SK-N-SH (cell line): ENCODE measurements at regions not wholly inside any gene's neighbourhood (a gene's known extent, or its start where the extent isn't known, plus 50 kb on each side); places are given as distances from the start of the nearest gene placed in this dataset.

Experiments used
- CTCF ChIA-PET: fragments of 300-600, 350-600 bp; formaldehyde crosslinking; extraction: SDS; loops from one replicate; lab custom pipeline; 2021; lab: Yijun Ruan, JAX
- POLR2A ChIA-PET: fragments of 350-600 bp; sonication (Branson Sonifier 250); formaldehyde crosslinking; extraction: SDS; loops from one replicate; lab custom pipeline; 2020; ENCODE audit warnings: antibody characterized with exemption, inconsistent platforms; lab: Yijun Ruan, JAX
- DNase-seq: peaks from one replicate; pipeline ENCODE4 v3.0.0; 2012
- H2AFZ ChIP-seq: fragments of 200-600 bp; sonication (generic); 2 replicates; pipeline ENCODE4 v1.8.1; 2016; ENCODE audit warnings: antibody characterized with exemption, mild to moderate bottlenecking, low read depth
- H3F3A ChIP-seq: fragments of 200-600 bp; sonication (generic); replicated peaks from 2 replicates; pipeline ENCODE3; 2016; ENCODE audit warnings: antibody characterized with exemption, mild to moderate bottlenecking; ENCODE audit not compliant: insufficient read depth
- H3K27ac ChIP-seq, 2 experiments: fragments of 200-500 bp in 1 of 2; fragments of 200-600 bp in 1 of 2; sonication (Bioruptor generic) in 1 of 2; sonication (generic), shearing (Covaris generic) in 1 of 2; 2 replicates each; pipeline versions ENCODE4 v1.5.1 to v1.6.1; 2014 to 2016; ENCODE audit warnings: low read depth in 2 of 2, inconsistent platforms in 1 of 2, low read length in 1 of 2, mild to moderate bottlenecking in 1 of 2, mixed read lengths in 1 of 2
- H3K27me3 ChIP-seq: fragments of 200-600 bp; sonication (generic), shearing (Covaris generic); 2 replicates; pipeline ENCODE4 v1.6.1; 2016; ENCODE audit warnings: mixed run types; ENCODE audit not compliant: insufficient read depth
- H3K36me3 ChIP-seq, 2 experiments: fragments of 200-500 bp in 1 of 2; fragments of 200-600 bp in 1 of 2; sonication (Bioruptor generic) in 1 of 2; sonication (generic) in 1 of 2; replicated peaks in 1 of 2; 2 replicates each; pipeline versions ENCODE3 to v1.5.1; 2014 to 2016; ENCODE audit warnings: low read length in 1 of 2, mild to moderate bottlenecking in 1 of 2; ENCODE audit not compliant: insufficient read depth in 2 of 2, control insufficient read depth in 1 of 2
- H3K4me1 ChIP-seq, 2 experiments: fragments of 200-500 bp in 1 of 2; fragments of 200-600 bp in 1 of 2; sonication (Bioruptor generic) in 1 of 2; sonication (generic), shearing (Covaris generic) in 1 of 2; 2 replicates each; pipeline versions ENCODE4 v1.5.1 to v1.6.1; 2014 to 2016; ENCODE audit warnings: low read depth in 1 of 2, low read length in 1 of 2, mixed run types in 1 of 2; ENCODE audit not compliant: insufficient read depth in 2 of 2, control insufficient read depth in 1 of 2
- H3K4me2 ChIP-seq: fragments of 200-600 bp; sonication (generic), shearing (Covaris generic); 2 replicates; pipeline ENCODE4 v1.6.1; 2017; ENCODE audit warnings: mixed run types
- H3K4me3 ChIP-seq, 2 experiments: fragments of 200-500 bp in 1 of 2; fragments of 200-600 bp in 1 of 2; sonication (Bioruptor generic) in 1 of 2; sonication (generic), shearing (Covaris generic) in 1 of 2; 2 replicates each; pipeline versions ENCODE4 v1.5.1 to v1.8.1; 2014 to 2016; ENCODE audit warnings: low read depth in 2 of 2, inconsistent platforms in 1 of 2, low read length in 1 of 2, mild to moderate bottlenecking in 1 of 2, mixed read lengths in 1 of 2, moderate library complexity in 1 of 2
- H3K79me2 ChIP-seq: fragments of 200-600 bp; sonication (generic); 2 replicates; pipeline ENCODE4 v1.8.1; 2017; ENCODE audit warnings: mild to moderate bottlenecking; ENCODE audit not compliant: insufficient read depth
- H3K9ac ChIP-seq: fragments of 200-600 bp; sonication (generic); 2 replicates; pipeline ENCODE4 v1.6.1; 2017; ENCODE audit warnings: mixed run types
- H3K9me2 ChIP-seq: fragments of 200-600 bp; sonication (generic); 2 replicates; pipeline ENCODE4 v1.6.1; 2017; ENCODE audit warnings: mixed run types
- H3K9me3 ChIP-seq: fragments of 200-600 bp; sonication (generic); 2 replicates; pipeline ENCODE4 v1.6.1; 2017; ENCODE audit warnings: mixed run types, mild to moderate bottlenecking, moderate library complexity
- H4K20me1 ChIP-seq: fragments of 200-600 bp; sonication (generic); 2 replicates; pipeline ENCODE4 v1.6.1; 2017; ENCODE audit warnings: mild to moderate bottlenecking, mixed run types; ENCODE audit not compliant: insufficient read depth
- CHD2 ChIP-seq: fragments of 150-350 bp; IDR thresholded peaks from 2 replicates; pipeline ENCODE4 v1.6.1; 2018; ENCODE audit warnings: low read length; ENCODE audit not compliant: partially characterized antibody
- ELF1 ChIP-seq: IDR thresholded peaks from 2 replicates; pipeline ENCODE4 v1.4.0; 2012
- EP300 ChIP-seq, 2 experiments: IDR thresholded peaks; 2 replicates each; pipeline versions ENCODE4 v1.4.0 to v1.6.1; 2012; ENCODE audit warnings: borderline replicate concordance in 1 of 2, low read depth in 1 of 2, low read length in 1 of 2
- FOSL2 ChIP-seq: IDR thresholded peaks from 2 replicates; pipeline ENCODE4 v1.4.0; 2012; ENCODE audit warnings: low read depth, mild to moderate bottlenecking, moderate library complexity, borderline replicate concordance
- FOXJ3 ChIP-seq: sonication (generic); formaldehyde crosslinking; IDR thresholded peaks from 2 replicates; pipeline ENCODE4 v1.5.1; 2020; ENCODE audit warnings: mild to moderate bottlenecking, missing genetic modification reagents
- FOXM1 ChIP-seq: IDR thresholded peaks from 2 replicates; pipeline ENCODE4 v1.4.0; 2012; ENCODE audit warnings: low read depth, mild to moderate bottlenecking
- GABPA ChIP-seq: IDR thresholded peaks from 2 replicates; pipeline ENCODE4 v1.4.0; 2012; ENCODE audit warnings: low read depth, mild to moderate bottlenecking
- GATA2 ChIP-seq: sonication (generic); formaldehyde crosslinking; IDR thresholded peaks from 2 replicates; pipeline ENCODE4 v1.5.0; 2020; ENCODE audit warnings: mild to moderate bottlenecking, missing genetic modification reagents
- IRF3 ChIP-seq: fragments of 150-350 bp; IDR thresholded peaks from 2 replicates; pipeline ENCODE4 v1.6.1; 2016; ENCODE audit warnings: mild to moderate bottlenecking, low read depth, low read length
- MEF2A ChIP-seq: IDR thresholded peaks from 2 replicates; pipeline ENCODE4 v1.4.0; 2012; ENCODE audit warnings: low read depth, borderline replicate concordance
- MXI1 ChIP-seq: IDR thresholded peaks from 2 replicates; pipeline ENCODE4 v1.6.1; 2012; ENCODE audit warnings: mild to moderate bottlenecking, low read depth, low read length, improper control_type of control experiment
- NRF1 ChIP-seq: IDR thresholded peaks from 2 replicates; pipeline ENCODE4 v1.6.1; 2012; ENCODE audit warnings: low read depth, mild to moderate bottlenecking, low read length
- PBX3 ChIP-seq: IDR thresholded peaks from 2 replicates; pipeline ENCODE4; 2012
- POLR2AphosphoS5 ChIP-seq: IDR thresholded peaks from 2 replicates; pipeline ENCODE4 v1.6.1; 2012; ENCODE audit warnings: low read depth, low read length
- RAD21 ChIP-seq: IDR thresholded peaks from 2 replicates; pipeline ENCODE4 v1.6.1; 2012; ENCODE audit warnings: mild to moderate bottlenecking, low read length
- RFX5 ChIP-seq: IDR thresholded peaks from 2 replicates; pipeline ENCODE4 v1.6.1; 2012; ENCODE audit warnings: mild to moderate bottlenecking, improper control_type of control experiment, low read length
- RXRA ChIP-seq: IDR thresholded peaks from 2 replicates; pipeline ENCODE4 v1.4.0; 2012; ENCODE audit warnings: low read depth, mild to moderate bottlenecking, borderline replicate concordance
- SMC3 ChIP-seq: IDR thresholded peaks from 2 replicates; pipeline ENCODE4 v1.6.1; 2012; ENCODE audit warnings: low read depth, low read length, improper control_type of control experiment
- USF1 ChIP-seq: IDR thresholded peaks from 2 replicates; pipeline ENCODE4 v1.4.0; 2012; ENCODE audit warnings: low read depth, borderline replicate concordance
- WGBS: methylation state at CpG from one replicate; pipeline ENCODE4 v1.1.6; 2017; ENCODE audit warnings: low lambda C conversion rate; 5-methylcytosine and 5-hydroxymethylcytosine counted together
- TF ChIP-seq, protein P1 (sequence below): IDR thresholded peaks from 2 replicates; pipeline ENCODE4 v1.4.0; 2012; ENCODE audit warnings: low read depth, borderline replicate concordance
- TF ChIP-seq, protein P2 (sequence below): IDR thresholded peaks from 2 replicates; pipeline ENCODE4 v1.6.1; 2012; ENCODE audit warnings: mild to moderate bottlenecking, low read depth, low read length, moderate library complexity

GRCh38 chr7:80302078-80302477, 167.4 kb downstream of the GNAI1 start:
- Histone ChIP-seq H2AFZ (no peak overlapping the region), H3F3A (no peaks in the 10 kb centered on the region), H3K9me2 (no peaks in the 10 kb centered on the region), H3K4me1 (no peaks in the 10 kb centered on the region; a peak in 1 of 4 replicates), H3K9me3 (no peaks in the 10 kb centered on the region), H4K20me1 (no peaks in the 10 kb centered on the region), H3K4me2 (no peak overlapping the region), H3K9ac (no peak overlapping the region), H3K4me3 (no peak overlapping the region), H3K27me3 (no peaks in the 10 kb centered on the region), H3K27ac (no peak overlapping the region), H3K79me2 (no peaks in the 10 kb centered on the region), H3K36me3 (no peaks in the 10 kb centered on the region)
- DNase-seq = no peak
- 94% methylated on average over 5 of the region's 5 CpGs for WGBS
- no peak for TF ChIP-seq FOXJ3
- TF ChIP-seq ELF1 = no peak
- no peak for TF ChIP-seq USF1
- no peak for TF ChIP-seq CHD2
- no peak for TF ChIP-seq GABPA
- TF ChIP-seq SMC3 = no peak
- TF ChIP-seq, protein P1, sequence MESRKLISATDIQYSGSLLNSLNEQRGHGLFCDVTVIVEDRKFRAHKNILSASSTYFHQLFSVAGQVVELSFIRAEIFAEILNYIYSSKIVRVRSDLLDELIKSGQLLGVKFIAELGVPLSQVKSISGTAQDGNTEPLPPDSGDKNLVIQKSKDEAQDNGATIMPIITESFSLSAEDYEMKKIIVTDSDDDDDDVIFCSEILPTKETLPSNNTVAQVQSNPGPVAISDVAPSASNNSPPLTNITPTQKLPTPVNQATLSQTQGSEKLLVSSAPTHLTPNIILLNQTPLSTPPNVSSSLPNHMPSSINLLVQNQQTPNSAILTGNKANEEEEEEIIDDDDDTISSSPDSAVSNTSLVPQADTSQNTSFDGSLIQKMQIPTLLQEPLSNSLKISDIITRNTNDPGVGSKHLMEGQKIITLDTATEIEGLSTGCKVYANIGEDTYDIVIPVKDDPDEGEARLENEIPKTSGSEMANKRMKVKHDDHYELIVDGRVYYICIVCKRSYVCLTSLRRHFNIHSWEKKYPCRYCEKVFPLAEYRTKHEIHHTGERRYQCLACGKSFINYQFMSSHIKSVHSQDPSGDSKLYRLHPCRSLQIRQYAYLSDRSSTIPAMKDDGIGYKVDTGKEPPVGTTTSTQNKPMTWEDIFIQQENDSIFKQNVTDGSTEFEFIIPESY = no peak
- TF ChIP-seq RFX5 = no peak
- ChIA-PET POLR2A (no interaction called here), CTCF (no interaction called here)

GRCh38 chr7:80298201-80298600, 163.6 kb downstream of the GNAI1 start:
- no peak for DNase-seq
- POLR2A ChIA-PET = no interaction called here
- no peaks in the 10 kb centered on the region for H3K27me3 ChIP-seq
- TF ChIP-seq PBX3 = no peak
- no peak for TF ChIP-seq MXI1
- TF ChIP-seq GATA2 = no peak
- TF ChIP-seq MEF2A = no peak
- TF ChIP-seq FOSL2 = no peak
- no peak for TF ChIP-seq SMC3
- no peak for TF ChIP-seq RXRA
- TF ChIP-seq NRF1 = no peak
- no peak for TF ChIP-seq IRF3
- no peak for TF ChIP-seq EP300 (IDR thresholded peaks at IDR 0.05; ENCODE audit: borderline replicate concordance in 1 of 2, low read depth in 1 of 2, low read length in 1 of 2)
- TF ChIP-seq, protein P2, sequence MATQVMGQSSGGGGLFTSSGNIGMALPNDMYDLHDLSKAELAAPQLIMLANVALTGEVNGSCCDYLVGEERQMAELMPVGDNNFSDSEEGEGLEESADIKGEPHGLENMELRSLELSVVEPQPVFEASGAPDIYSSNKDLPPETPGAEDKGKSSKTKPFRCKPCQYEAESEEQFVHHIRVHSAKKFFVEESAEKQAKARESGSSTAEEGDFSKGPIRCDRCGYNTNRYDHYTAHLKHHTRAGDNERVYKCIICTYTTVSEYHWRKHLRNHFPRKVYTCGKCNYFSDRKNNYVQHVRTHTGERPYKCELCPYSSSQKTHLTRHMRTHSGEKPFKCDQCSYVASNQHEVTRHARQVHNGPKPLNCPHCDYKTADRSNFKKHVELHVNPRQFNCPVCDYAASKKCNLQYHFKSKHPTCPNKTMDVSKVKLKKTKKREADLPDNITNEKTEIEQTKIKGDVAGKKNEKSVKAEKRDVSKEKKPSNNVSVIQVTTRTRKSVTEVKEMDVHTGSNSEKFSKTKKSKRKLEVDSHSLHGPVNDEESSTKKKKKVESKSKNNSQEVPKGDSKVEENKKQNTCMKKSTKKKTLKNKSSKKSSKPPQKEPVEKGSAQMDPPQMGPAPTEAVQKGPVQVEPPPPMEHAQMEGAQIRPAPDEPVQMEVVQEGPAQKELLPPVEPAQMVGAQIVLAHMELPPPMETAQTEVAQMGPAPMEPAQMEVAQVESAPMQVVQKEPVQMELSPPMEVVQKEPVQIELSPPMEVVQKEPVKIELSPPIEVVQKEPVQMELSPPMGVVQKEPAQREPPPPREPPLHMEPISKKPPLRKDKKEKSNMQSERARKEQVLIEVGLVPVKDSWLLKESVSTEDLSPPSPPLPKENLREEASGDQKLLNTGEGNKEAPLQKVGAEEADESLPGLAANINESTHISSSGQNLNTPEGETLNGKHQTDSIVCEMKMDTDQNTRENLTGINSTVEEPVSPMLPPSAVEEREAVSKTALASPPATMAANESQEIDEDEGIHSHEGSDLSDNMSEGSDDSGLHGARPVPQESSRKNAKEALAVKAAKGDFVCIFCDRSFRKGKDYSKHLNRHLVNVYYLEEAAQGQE = no peak
- TF ChIP-seq RAD21 = no peak
- TF ChIP-seq POLR2AphosphoS5 = no peak
- TF ChIP-seq FOXM1 = no peak

More at GRCh38 chr7:80298201-80298600, 163.6 kb downstream of the GNAI1 start:
- Histone ChIP-seq H4K20me1 (no peaks in the 10 kb centered on the region), H3K36me3 (no peaks in the 10 kb centered on the region), H3F3A (no peaks in the 10 kb centered on the region), H3K9me3 (no peaks in the 10 kb centered on the region), H3K27ac (no peak overlapping the region), H3K9me2 (no peaks in the 10 kb centered on the region), H3K4me1 (no peaks in the 10 kb centered on the region; a peak in 1 of 4 replicates), H3K4me3 (no peak overlapping the region), H3K4me2 (no peak overlapping the region), H2AFZ (no peak overlapping the region), H3K9ac (no peak overlapping the region), H3K79me2 (no peaks in the 10 kb centered on the region)
- CTCF ChIA-PET = interaction anchor here (0.9 to 1.5 kb wide), 3 partner anchors 13 to 60 kb away, joined by 3 read pairs; no protein-coding TSS in a partner anchor
